SU-DHL-6 (cell line): ENCODE measurements at regions not wholly inside any gene's neighbourhood (a gene's known extent, or its start where the extent isn't known, plus 50 kb on each side); places are given as distances from the start of the nearest gene placed in this dataset.

ENCODE experiments used
- EZH2phosphoT487 ChIP-seq: fragments of 200-600 bp; sonication (generic), shearing (Covaris generic); conservative IDR thresholded peaks from 2 replicates; pipeline ENCODE4 v1.6.1; 2018; ENCODE audit warnings: mild to moderate bottlenecking, antibody characterized with exemption, low read length, moderate library complexity, mixed read lengths
- TF ChIP-seq, protein P1 (sequence below): fragments of 200-600 bp; sonication (generic); IDR thresholded peaks from one replicate; pipeline ENCODE4 v1.5.1; 2017; ENCODE audit warnings: antibody characterized with exemption, mild to moderate bottlenecking, low read length, moderate library complexity; ENCODE audit not compliant: insufficient read depth, poor library complexity, severe bottlenecking

DNA sequence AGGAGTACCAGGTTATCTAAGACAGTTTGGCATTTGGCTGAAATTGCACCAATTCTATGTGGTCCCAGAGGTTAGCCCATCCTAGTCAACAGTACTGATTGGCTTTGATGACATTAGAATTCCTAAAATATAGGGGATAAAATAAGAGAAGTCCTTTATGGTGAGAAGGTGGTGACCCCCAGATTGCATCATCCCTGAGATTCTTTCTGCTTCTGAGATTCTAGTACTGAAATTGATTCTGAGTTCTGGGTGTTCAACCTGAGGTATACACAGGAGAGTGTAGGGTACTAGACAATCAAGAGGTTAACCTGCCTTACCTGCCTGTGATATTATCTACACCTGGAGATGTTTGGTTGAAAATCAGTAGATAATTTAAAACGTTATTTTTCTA is 140.9 kb upstream of the MRPS22 start:
- TF ChIP-seq, protein P1, sequence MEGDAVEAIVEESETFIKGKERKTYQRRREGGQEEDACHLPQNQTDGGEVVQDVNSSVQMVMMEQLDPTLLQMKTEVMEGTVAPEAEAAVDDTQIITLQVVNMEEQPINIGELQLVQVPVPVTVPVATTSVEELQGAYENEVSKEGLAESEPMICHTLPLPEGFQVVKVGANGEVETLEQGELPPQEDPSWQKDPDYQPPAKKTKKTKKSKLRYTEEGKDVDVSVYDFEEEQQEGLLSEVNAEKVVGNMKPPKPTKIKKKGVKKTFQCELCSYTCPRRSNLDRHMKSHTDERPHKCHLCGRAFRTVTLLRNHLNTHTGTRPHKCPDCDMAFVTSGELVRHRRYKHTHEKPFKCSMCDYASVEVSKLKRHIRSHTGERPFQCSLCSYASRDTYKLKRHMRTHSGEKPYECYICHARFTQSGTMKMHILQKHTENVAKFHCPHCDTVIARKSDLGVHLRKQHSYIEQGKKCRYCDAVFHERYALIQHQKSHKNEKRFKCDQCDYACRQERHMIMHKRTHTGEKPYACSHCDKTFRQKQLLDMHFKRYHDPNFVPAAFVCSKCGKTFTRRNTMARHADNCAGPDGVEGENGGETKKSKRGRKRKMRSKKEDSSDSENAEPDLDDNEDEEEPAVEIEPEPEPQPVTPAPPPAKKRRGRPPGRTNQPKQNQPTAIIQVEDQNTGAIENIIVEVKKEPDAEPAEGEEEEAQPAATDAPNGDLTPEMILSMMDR = no peak
- no peak for TF ChIP-seq EZH2phosphoT487
